Duodenal mucosa (tissue), 2 donors: ENCODE measurements at regions not wholly inside any gene's neighbourhood (a gene's known extent, or its start where the extent isn't known, plus 50 kb on each side); places are given as distances from the start of the nearest gene placed in this dataset.

ENCODE experiments used
- H3K27ac ChIP-seq: one replicate; pipeline ENCODE4 v1.7.0; 2013; ENCODE audit warnings: low read depth, low read length
- H3K27me3 ChIP-seq, 2 donors: one replicate each; pipeline ENCODE4 v1.7.0; 2013; ENCODE audit warnings: low read length in 2 of 2, control low read depth in 1 of 2; ENCODE audit not compliant: insufficient read depth in 2 of 2, control insufficient read depth in 1 of 2
- H3K36me3 ChIP-seq, 2 donors: one replicate each; pipeline ENCODE4 v1.7.0; 2013; ENCODE audit warnings: low read length in 2 of 2, control low read depth in 1 of 2; ENCODE audit not compliant: insufficient read depth in 2 of 2, control insufficient read depth in 1 of 2
- H3K4me1 ChIP-seq, 2 donors: one replicate each; pipeline ENCODE4 v1.7.0; 2013; ENCODE audit warnings: low read length in 2 of 2, control low read depth in 1 of 2; ENCODE audit not compliant: insufficient read depth in 2 of 2, control insufficient read depth in 1 of 2
- H3K4me3 ChIP-seq, 2 donors: one replicate each; pipeline ENCODE4 v1.7.0; 2013; ENCODE audit warnings: low read length in 2 of 2, low read depth in 1 of 2
- H3K9ac ChIP-seq, 2 donors: one replicate each; pipeline ENCODE4 v1.7.0; 2013; ENCODE audit warnings: low read length in 2 of 2, low read depth in 1 of 2
- H3K9me3 ChIP-seq, 2 donors: one replicate each; pipeline ENCODE4 v1.7.0; 2013; ENCODE audit warnings: low read length in 2 of 2, control low read depth in 1 of 2; ENCODE audit not compliant: control insufficient read depth in 1 of 2

- Histone ChIP-seq H3K36me3 (no peaks in the 10 kb centered on the region), H3K27me3 (no peaks in the 10 kb centered on the region), H3K4me1 (no peaks in the 10 kb centered on the region), H3K9me3 (peaks cover 0 to 2% of the 10 kb centered on the region in 2 donors), H3K4me3 (no peak overlapping the region), H3K27ac (no peak overlapping the region), H3K9ac (no peak overlapping the region)
Measured at GRCh38 chr11:43012606-43013005, 299.2 kb upstream of the API5 start.

GRCh38 chr11:43021466-43021865 is 290.3 kb upstream of the API5 start:
- Histone ChIP-seq H3K27ac (no peak overlapping the region), H3K36me3 (no peaks in the 10 kb centered on the region), H3K4me1 (no peaks in the 10 kb centered on the region), H3K9me3 (no peaks in the 10 kb centered on the region), H3K27me3 (no peaks in the 10 kb centered on the region), H3K9ac (no peak overlapping the region), H3K4me3 (no peak overlapping the region)

- H3K4me3 ChIP-seq, result no peak overlapping the region
- H3K27ac ChIP-seq, result no peak overlapping the region
- H3K4me1 ChIP-seq, result no peaks in the 10 kb centered on the region
- H3K9ac ChIP-seq, result no peak overlapping the region
- no peaks in the 10 kb centered on the region for H3K27me3 ChIP-seq
- no peaks in the 10 kb centered on the region for H3K36me3 ChIP-seq
- H3K9me3 ChIP-seq, result no peaks in the 10 kb centered on the region
Measured at GRCh38 chr11:43034341-43034740, 277.5 kb upstream of the API5 start.

DNA sequence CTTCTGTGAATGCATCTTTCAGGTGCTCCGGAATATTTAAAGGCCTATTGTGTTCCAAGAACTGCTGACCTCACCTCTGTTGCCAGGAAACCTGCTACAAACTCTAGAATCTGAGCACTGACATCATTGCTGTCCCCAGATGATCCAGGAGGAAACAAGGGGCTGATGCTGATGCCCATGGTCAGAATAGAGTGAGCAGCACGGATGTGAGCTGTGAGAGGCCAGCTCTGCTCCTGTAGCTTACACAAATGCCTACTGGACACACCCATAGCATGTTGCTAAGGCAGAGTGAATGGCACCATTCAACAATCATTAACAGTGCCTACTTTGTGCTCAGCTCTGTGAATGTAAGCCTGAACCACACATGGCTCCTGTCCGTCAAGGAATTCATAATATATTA is 276.7 kb upstream of the API5 start:
- no peak overlapping the region for H3K27ac ChIP-seq
- no peaks in the 10 kb centered on the region for H3K9me3 ChIP-seq
- no peak overlapping the region for H3K9ac ChIP-seq
- H3K27me3 ChIP-seq, result no peaks in the 10 kb centered on the region
- no peaks in the 10 kb centered on the region for H3K4me1 ChIP-seq
- H3K36me3 ChIP-seq, result no peaks in the 10 kb centered on the region
- no peak overlapping the region for H3K4me3 ChIP-seq

GRCh38 chr11:43053638-43054412 is 258.0 kb upstream of the API5 start:
- H3K4me3 ChIP-seq, result no peak overlapping the region
- H3K4me1 ChIP-seq, result no peaks in the 10 kb centered on the region
- no peak overlapping the region for H3K9ac ChIP-seq
- H3K27me3 ChIP-seq, result no peaks in the 10 kb centered on the region
- H3K27ac ChIP-seq, result no peak overlapping the region
- H3K36me3 ChIP-seq, result no peaks in the 10 kb centered on the region
- H3K9me3 ChIP-seq, result no peaks in the 10 kb centered on the region

DNA sequence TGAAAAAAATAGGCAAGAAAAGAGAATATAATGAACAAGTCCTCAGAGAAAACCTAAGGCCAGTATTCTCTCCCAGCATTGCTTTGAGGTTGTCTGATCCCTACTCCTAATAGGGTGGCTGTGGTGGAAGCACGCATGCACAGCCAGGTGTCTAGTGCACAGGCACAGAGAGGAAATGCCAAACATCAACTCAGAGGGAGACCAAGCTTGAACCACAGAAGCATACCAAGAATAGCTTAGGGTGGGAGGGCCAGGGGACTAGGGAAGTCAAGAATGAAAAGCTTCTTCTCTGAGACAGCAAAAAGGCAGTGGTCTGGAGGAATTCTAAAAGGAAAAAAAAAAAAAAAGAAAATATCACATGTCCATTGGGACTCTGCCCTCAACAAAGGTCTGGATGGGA is 244.1 kb upstream of the API5 start:
- Histone ChIP-seq H3K27me3 (no peaks in the 10 kb centered on the region), H3K36me3 (no peaks in the 10 kb centered on the region), H3K27ac (no peak overlapping the region), H3K9ac (no peak overlapping the region), H3K9me3 (no peaks in the 10 kb centered on the region), H3K4me1 (no peaks in the 10 kb centered on the region), H3K4me3 (no peak overlapping the region)

- Histone ChIP-seq H3K27ac (no peak overlapping the region), H3K4me1 (no peaks in the 10 kb centered on the region), H3K27me3 (no peaks in the 10 kb centered on the region)
Measured at GRCh38 chr11:43071338-43071737, 240.5 kb upstream of the API5 start.

DNA sequence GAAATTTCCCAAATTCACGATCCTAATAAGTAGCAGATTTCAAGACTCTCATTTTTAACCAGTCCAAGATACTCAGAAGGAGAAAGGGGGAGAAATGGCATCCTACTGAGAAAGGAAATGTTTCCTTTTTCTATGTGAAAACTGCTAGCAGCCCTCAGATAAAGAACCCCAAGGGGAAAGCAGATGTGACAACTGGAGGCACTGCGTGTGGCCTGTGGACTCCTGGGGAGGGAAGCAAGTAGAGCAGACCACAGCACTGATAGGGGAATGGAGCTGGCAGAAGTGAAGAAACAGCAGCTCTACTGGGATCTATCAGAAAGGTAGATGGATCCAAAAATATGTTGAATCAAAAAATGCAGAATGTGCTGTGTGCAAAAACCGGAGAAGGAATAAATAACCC is 239.7 kb upstream of the API5 start:
- no peaks in the 10 kb centered on the region for H3K36me3 ChIP-seq
- H3K27me3 ChIP-seq, result no peaks in the 10 kb centered on the region
- H3K27ac ChIP-seq, result no peak overlapping the region
- H3K4me1 ChIP-seq, result no peaks in the 10 kb centered on the region
- H3K4me3 ChIP-seq, result no peak overlapping the region
- no peak overlapping the region for H3K9ac ChIP-seq
- no peaks in the 10 kb centered on the region for H3K9me3 ChIP-seq

More at GRCh38 chr11:43071338-43071737, 240.5 kb upstream of the API5 start:
- Histone ChIP-seq H3K9ac (no peak overlapping the region), H3K36me3 (no peaks in the 10 kb centered on the region), H3K9me3 (no peaks in the 10 kb centered on the region), H3K4me3 (no peak overlapping the region)

GRCh38 chr11:43072911-43073310 is 238.9 kb upstream of the API5 start:
- H3K27ac ChIP-seq, result no peak overlapping the region
- H3K9me3 ChIP-seq, result no peaks in the 10 kb centered on the region

GRCh38 chr11:43074810-43075209 is 237.0 kb upstream of the API5 start:
- H3K36me3 ChIP-seq, result no peaks in the 10 kb centered on the region
- no peaks in the 10 kb centered on the region for H3K27me3 ChIP-seq
- H3K4me3 ChIP-seq, result no peak overlapping the region
- H3K9me3 ChIP-seq, result no peaks in the 10 kb centered on the region
- H3K9ac ChIP-seq, result no peak overlapping the region
- H3K4me1 ChIP-seq, result no peaks in the 10 kb centered on the region
- H3K27ac ChIP-seq, result no peak overlapping the region

More at GRCh38 chr11:43072911-43073310, 238.9 kb upstream of the API5 start:
- no peak overlapping the region for H3K9ac ChIP-seq
- H3K27me3 ChIP-seq, result no peaks in the 10 kb centered on the region
- no peaks in the 10 kb centered on the region for H3K4me1 ChIP-seq
- H3K4me3 ChIP-seq, result no peak overlapping the region
- H3K36me3 ChIP-seq, result no peaks in the 10 kb centered on the region
